PC-3 (cell line): ENCODE measurements at regions not wholly inside any gene's neighbourhood (a gene's known extent, or its start where the extent isn't known, plus 50 kb on each side); places are given as distances from the start of the nearest gene placed in this dataset.

Experiments
- ATAC-seq: fragments of 200-7000 bp; cut with Tn5 transposase; 2 replicates; pipeline ENCODE4 v1.9.1; 2020; ENCODE audit warnings: mild to moderate bottlenecking, moderate library complexity
- BruUV-seq: library from RNA; stranded (reverse); fragments of 400-500 nt; replicated peaks from 2 replicates; lab custom pipeline; 2021; lab: Mats Ljungman, UMichigan
- CTCF ChIA-PET: fragments of 300-600 bp; sonication (Branson Sonifier 250); formaldehyde crosslinking; loops from one replicate; lab custom pipeline; 2022; ENCODE audit warnings: antibody characterized with exemption; lab: Charles Lee
- POLR2A ChIA-PET: fragments of 300-600 bp; sonication (Branson Sonifier 250); formaldehyde crosslinking; loops from one replicate; lab custom pipeline; 2022; ENCODE audit warnings: antibody characterized with exemption; ENCODE audit not compliant: unreplicated experiment; lab: Charles Lee
- DNase-seq: peaks from one replicate; pipeline ENCODE4 v3.0.0-alpha.2; 2015
- H2AFZ ChIP-seq: fragments of 300-600 bp; sonication (generic); 2 replicates; pipeline ENCODE4 v1.6.0; 2016; ENCODE audit warnings: antibody characterized with exemption, low read length
- H3F3A ChIP-seq: fragments of 300-600 bp; sonication (generic); one replicate; pipeline ENCODE4 v1.6.0; 2017; ENCODE audit warnings: antibody characterized with exemption, low read length, control low read depth, mild to moderate bottlenecking; ENCODE audit not compliant: unreplicated experiment
- H3K27ac ChIP-seq: fragments of 300-600 bp; sonication (generic); 2 replicates; pipeline ENCODE4 v1.5.1; 2016; ENCODE audit warnings: mild to moderate bottlenecking, low read length
- H3K27me3 ChIP-seq: fragments of 300-600 bp; sonication (generic); 2 replicates; pipeline ENCODE4 v1.6.1; 2016; ENCODE audit warnings: low read length, mixed read lengths
- H3K36me3 ChIP-seq: fragments of 300-600 bp; sonication (generic); 2 replicates; pipeline ENCODE4 v1.6.1; 2016; ENCODE audit warnings: low read depth, mixed run types, low read length, mixed read lengths
- H3K4me1 ChIP-seq: fragments of 300-600 bp; sonication (generic); 2 replicates; pipeline ENCODE4 v1.5.1; 2016; ENCODE audit warnings: low read length; ENCODE audit not compliant: insufficient read depth
- H3K4me2 ChIP-seq: fragments of 300-600 bp; sonication (generic); 2 replicates; pipeline ENCODE4 v1.6.0; 2016; ENCODE audit warnings: low read length
- H3K4me3 ChIP-seq: fragments of 300-600 bp; sonication (generic); 2 replicates; pipeline ENCODE4 v1.5.1; 2016; ENCODE audit warnings: mild to moderate bottlenecking, low read length, mixed read lengths
- H3K79me2 ChIP-seq: fragments of 300-600 bp; sonication (generic); 2 replicates; pipeline ENCODE4 v1.6.1; 2017; ENCODE audit warnings: low read length, mixed read lengths
- H3K9ac ChIP-seq: fragments of 300-600 bp; sonication (generic); 2 replicates; pipeline ENCODE4 v1.6.0; 2016; ENCODE audit warnings: mild to moderate bottlenecking, low read length
- H3K9me2 ChIP-seq: fragments of 300-600 bp; sonication (generic); replicated peaks from 2 replicates; pipeline ENCODE4 v1.6.1; 2016; ENCODE audit warnings: mixed run types, low read length, mixed read lengths
- H3K9me3 ChIP-seq: fragments of 300-600 bp; sonication (generic); 2 replicates; pipeline ENCODE4 v1.6.1; 2016; ENCODE audit warnings: low read length, mixed read lengths
- H4K20me1 ChIP-seq: fragments of 300-600 bp; sonication (generic); 2 replicates; pipeline ENCODE4 v1.6.1; 2016; ENCODE audit warnings: low read length, mixed read lengths
- EZH2 ChIP-seq: fragments of 300-600 bp; sonication (generic); IDR thresholded peaks from one replicate; pipeline ENCODE4 v1.6.1; 2017; ENCODE audit warnings: antibody characterized with exemption, mild to moderate bottlenecking, low read length; ENCODE audit not compliant: unreplicated experiment
- EZH2phosphoT487 ChIP-seq: fragments of 300-600 bp; sonication (generic); IDR thresholded peaks from 2 replicates; pipeline ENCODE4 v1.6.1; 2018; ENCODE audit warnings: mild to moderate bottlenecking, antibody characterized with exemption, low read length, borderline replicate concordance
- intact Hi-C: fragments of 100-400 bp; cut with micrococcal nuclease; formaldehyde crosslinking; loops from 2 replicates; pipeline ENCODE4 v1.9.0; 2023
- TF ChIP-seq, protein P1 (sequence below): fragments of 300-600 bp; sonication (generic); conservative IDR thresholded peaks from 2 replicates; pipeline ENCODE4 v1.5.1; 2017; ENCODE audit warnings: antibody characterized with exemption, low read depth, mild to moderate bottlenecking, low read length

DNA sequence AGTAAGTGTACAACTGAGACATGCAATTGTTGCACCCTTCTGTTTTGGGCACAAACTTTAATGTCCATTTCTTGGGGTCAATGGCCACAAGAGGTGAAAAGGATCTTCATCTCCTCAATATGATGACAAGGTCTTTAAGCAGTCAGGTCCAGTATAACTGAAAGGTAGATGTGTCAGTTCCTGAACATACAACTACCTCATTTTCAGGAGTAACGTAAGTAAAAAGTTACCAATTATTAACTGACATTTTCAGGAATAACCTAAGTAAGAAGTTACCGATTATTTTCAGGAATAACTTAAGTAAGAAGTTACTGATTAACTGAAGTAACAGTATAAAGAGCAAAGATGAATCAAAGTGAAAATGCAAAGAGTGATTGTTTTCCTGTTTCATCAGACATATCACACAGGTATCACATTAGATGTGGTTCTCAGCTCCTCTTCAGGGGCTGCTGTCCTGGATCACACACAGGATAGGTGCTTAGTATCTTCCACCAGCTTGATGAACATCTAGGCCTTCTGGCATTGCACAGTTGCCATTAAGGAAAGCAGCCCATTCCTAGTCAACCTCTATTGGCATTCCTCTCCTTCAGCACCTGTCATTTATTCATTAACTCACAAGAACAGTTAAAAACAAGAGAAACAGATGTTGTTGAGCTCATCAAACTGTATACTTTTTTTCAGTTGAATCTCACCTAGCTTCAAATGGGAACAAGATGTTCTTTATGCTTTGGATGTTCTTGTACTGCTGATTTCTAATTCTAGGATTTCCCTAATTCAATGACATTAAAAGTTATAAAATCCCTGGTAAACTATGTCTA lies 200.0 kb downstream of the FOXG1 start:
- peaks cover 17% of the 10 kb centered on the region; the same call in 1 of the 2 replicates for H3K27me3 ChIP-seq
- no peak overlapping the region for H2AFZ ChIP-seq
- no peak for TF ChIP-seq EZH2phosphoT487
- no peak for TF ChIP-seq EZH2
- TF ChIP-seq, protein P1, sequence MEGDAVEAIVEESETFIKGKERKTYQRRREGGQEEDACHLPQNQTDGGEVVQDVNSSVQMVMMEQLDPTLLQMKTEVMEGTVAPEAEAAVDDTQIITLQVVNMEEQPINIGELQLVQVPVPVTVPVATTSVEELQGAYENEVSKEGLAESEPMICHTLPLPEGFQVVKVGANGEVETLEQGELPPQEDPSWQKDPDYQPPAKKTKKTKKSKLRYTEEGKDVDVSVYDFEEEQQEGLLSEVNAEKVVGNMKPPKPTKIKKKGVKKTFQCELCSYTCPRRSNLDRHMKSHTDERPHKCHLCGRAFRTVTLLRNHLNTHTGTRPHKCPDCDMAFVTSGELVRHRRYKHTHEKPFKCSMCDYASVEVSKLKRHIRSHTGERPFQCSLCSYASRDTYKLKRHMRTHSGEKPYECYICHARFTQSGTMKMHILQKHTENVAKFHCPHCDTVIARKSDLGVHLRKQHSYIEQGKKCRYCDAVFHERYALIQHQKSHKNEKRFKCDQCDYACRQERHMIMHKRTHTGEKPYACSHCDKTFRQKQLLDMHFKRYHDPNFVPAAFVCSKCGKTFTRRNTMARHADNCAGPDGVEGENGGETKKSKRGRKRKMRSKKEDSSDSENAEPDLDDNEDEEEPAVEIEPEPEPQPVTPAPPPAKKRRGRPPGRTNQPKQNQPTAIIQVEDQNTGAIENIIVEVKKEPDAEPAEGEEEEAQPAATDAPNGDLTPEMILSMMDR, result no peak
- H3K36me3 ChIP-seq, result no peaks in the 10 kb centered on the region
- POLR2A ChIA-PET, result no interaction called here
- no peak overlapping the region for H3K9ac ChIP-seq
- no peaks in the 10 kb centered on the region for H3K9me2 ChIP-seq
- no peaks in the 10 kb centered on the region for H3K4me1 ChIP-seq
- H3K4me3 ChIP-seq, result no peak overlapping the region
- ATAC-seq, result no peak
- no peaks in the 10 kb centered on the region for H4K20me1 ChIP-seq
- DNase-seq, result no peak
- H3K9me3 ChIP-seq, result no peaks in the 10 kb centered on the region
- intact Hi-C loops, result no loop called here
- H3K79me2 ChIP-seq, result no peaks in the 10 kb centered on the region
- no peaks in the 10 kb centered on the region for H3F3A ChIP-seq
- H3K27ac ChIP-seq, result no peak overlapping the region
- H3K4me2 ChIP-seq, result no peak overlapping the region
- CTCF ChIA-PET, result no interaction called here
- BruUV-seq, result no TSS peak

DNA sequence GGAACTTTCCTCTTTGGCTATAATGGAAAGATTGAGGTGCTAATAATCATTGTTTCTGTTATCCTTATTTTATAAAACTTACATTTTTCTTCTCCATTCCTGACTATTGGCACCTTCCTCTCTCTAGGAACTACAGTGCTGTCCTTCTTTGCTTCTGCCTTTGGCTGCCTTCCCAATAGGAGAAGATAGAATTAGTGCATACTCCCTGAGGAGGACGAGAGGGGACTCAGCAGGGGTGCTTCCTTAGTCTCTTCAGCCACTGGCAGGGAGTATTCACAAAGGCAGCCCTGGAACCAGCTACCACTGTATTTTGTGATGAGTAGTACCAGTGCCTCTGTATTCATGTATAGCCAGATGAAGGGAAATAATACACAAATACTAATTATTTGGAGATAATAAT lies 208.5 kb downstream of the FOXG1 start:
- no peaks in the 10 kb centered on the region for H3K79me2 ChIP-seq
- H4K20me1 ChIP-seq, result no peaks in the 10 kb centered on the region
- ChIA-PET CTCF (no interaction called here), POLR2A (no interaction called here)
- H3K27ac ChIP-seq, result no peak overlapping the region
- no peaks in the 10 kb centered on the region for H3K9me2 ChIP-seq
- TF ChIP-seq EZH2 (no peak), EZH2phosphoT487 (no peak)
- TF ChIP-seq, protein P1, result no peak
- DNase-seq (no peak), ATAC-seq (no peak)
- no peak overlapping the region for H3K9ac ChIP-seq
- no peak overlapping the region for H3K4me2 ChIP-seq
- H3K27me3 ChIP-seq, result peaks cover 8% of the 10 kb centered on the region
- H3K9me3 ChIP-seq, result no peaks in the 10 kb centered on the region
- no peak overlapping the region for H2AFZ ChIP-seq
- no peaks in the 10 kb centered on the region for H3K4me1 ChIP-seq
- intact Hi-C loops, result no loop called here
- BruUV-seq, result no TSS peak
- no peak overlapping the region for H3K4me3 ChIP-seq
- no peaks in the 10 kb centered on the region for H3F3A ChIP-seq
- no peaks in the 10 kb centered on the region for H3K36me3 ChIP-seq

GRCh38 chr14:28982228-28982627 lies 215.6 kb downstream of the FOXG1 start:
- Histone ChIP-seq H3K27ac (no peak overlapping the region), H3K36me3 (no peaks in the 10 kb centered on the region), H3K9me3 (no peaks in the 10 kb centered on the region), H3K4me3 (no peak overlapping the region), H3K9me2 (no peaks in the 10 kb centered on the region), H3K79me2 (no peaks in the 10 kb centered on the region), H2AFZ (no peak overlapping the region), H3K4me2 (no peak overlapping the region), H3K27me3 (peaks cover 3% of the 10 kb centered on the region; the same call in 1 of the 2 replicates), H3F3A (no peaks in the 10 kb centered on the region), H4K20me1 (no peaks in the 10 kb centered on the region), H3K9ac (no peak overlapping the region), H3K4me1 (no peaks in the 10 kb centered on the region)
- ATAC-seq (no peak), DNase-seq (no peak)
- CTCF ChIA-PET, result no interaction called here
- intact Hi-C loops, result no loop called here
- POLR2A ChIA-PET, result no interaction called here
- TF ChIP-seq, protein P1, result no peak
- TF ChIP-seq EZH2 (no peak), EZH2phosphoT487 (no peak)
- no TSS peak for BruUV-seq
